Left cardiac atrium (tissue), 4 donors: ENCODE measurements at regions not wholly inside any gene's neighbourhood (a gene's known extent, or its start where the extent isn't known, plus 50 kb on each side); places are given as distances from the start of the nearest gene placed in this dataset.

Experiments
- ATAC-seq, 2 donors: fragments of 200-7000 bp; cut with Tn5 transposase; one replicate each; pipeline ENCODE4 v1.9.1; 2020; ENCODE audit warnings: mild to moderate bottlenecking in 2 of 2, moderate library complexity in 2 of 2
- DNase-seq: peaks from one replicate; pipeline ENCODE4 v3.0.0-alpha.2; 2020
- intact Hi-C, 2 donors: fragments of 100-400 bp; cut with DNase I; formaldehyde crosslinking; loops; one replicate each; pipeline versions ENCODE4 v1.14.1 to v1.15.1; 2022 to 2023
- donor health status: DM: no; HTN: yes; CAD: no.
- donor health status: DM: no; HTN: yes; CAD: no; lungs with severe emphysema.
- donor health status: DM: yes; HTN: yes; CAD: no.
- donor health status: Dilated cardiomyopathy.

- intact Hi-C loops, result loop anchor here in 1 of 2 donors (5.0 kb wide), 1 partner anchor 182 kb away; the partner anchor contains the start of gene SPRED1
- no peak for DNase-seq
- ATAC-seq, result no peak
These were observed 136.3 kb downstream of the TMCO5A start for GRCh38 chr15:38070778-38071177.

- ATAC-seq, result no peak
- DNase-seq, result no peak
- intact Hi-C loops, result loop anchor here in 1 of 2 donors (5.0 kb wide), 1 partner anchor 181 kb away; the partner anchor contains the start of gene SPRED1
These were observed 137.0 kb downstream of the TMCO5A start for GRCh38 chr15:38071211-38071972.

- DNase-seq (no peak), ATAC-seq (no peak)
- intact Hi-C loops, result loop anchor here in 1 of 2 donors (5.0 kb wide), 1 partner anchor 180 kb away; the partner anchor contains the start of gene SPRED1
These were observed 137.5 kb downstream of the TMCO5A start for GRCh38 chr15:38072007-38072347.

- peak; percentile 88 to 94 for ATAC-seq
- intact Hi-C loops, result loop anchor here in 1 of 2 donors (5.0 kb wide), 1 partner anchor 180 kb away; the partner anchor contains the start of gene SPRED1
- DNase-seq, result peak; percentile 75
These were observed 138.1 kb downstream of the TMCO5A start for GRCh38 chr15:38072348-38073177.

- intact Hi-C loops, result loop anchor here in 1 of 2 donors (5.0 kb wide), 1 partner anchor 179 kb away; the partner anchor contains the start of gene SPRED1
- ATAC-seq (peak; percentile 47 to 54), DNase-seq (no peak)
These were observed 138.9 kb downstream of the TMCO5A start for GRCh38 chr15:38073178-38073946.

GRCh38 chr15:38074029-38074428 lies 139.6 kb downstream of the TMCO5A start:
- intact Hi-C loops, result loop anchor here in 1 of 2 donors (5.0 kb wide), 1 partner anchor 178 kb away; the partner anchor contains the start of gene SPRED1
- DNase-seq (no peak), ATAC-seq (no peak)

- ATAC-seq (no peak), DNase-seq (no peak)
- intact Hi-C loops, result no loop called here
These were observed 141.0 kb downstream of the TMCO5A start for GRCh38 chr15:38075466-38075865.

GRCh38 chr15:38076786-38077185 lies 142.3 kb downstream of the TMCO5A start:
- intact Hi-C loops, result no loop called here
- ATAC-seq (no peak), DNase-seq (no peak)

GRCh38 chr15:38079236-38079635 lies 144.8 kb downstream of the TMCO5A start:
- no peak for ATAC-seq
- intact Hi-C loops, result no loop called here
- no peak for DNase-seq

- DNase-seq (no peak), ATAC-seq (no peak)
- intact Hi-C loops, result no loop called here
These were observed 146.3 kb downstream of the TMCO5A start for GRCh38 chr15:38080651-38081275.

- intact Hi-C loops, result no loop called here
- ATAC-seq (peak in 1 of 2 donors; percentile 73), DNase-seq (no peak)
These were observed 149.8 kb downstream of the TMCO5A start for GRCh38 chr15:38084289-38084688.

- intact Hi-C loops, result no loop called here
- ATAC-seq (peak; percentile 55 to 73), DNase-seq (no peak)
These were observed 150.7 kb downstream of the TMCO5A start for GRCh38 chr15:38085114-38085513.

- ATAC-seq, result peak in 1 of 2 donors; percentile 53
- intact Hi-C loops, result no loop called here
- DNase-seq, result no peak
These were observed 151.6 kb downstream of the TMCO5A start for GRCh38 chr15:38085931-38086568.

GRCh38 chr15:38086611-38087010 lies 152.2 kb downstream of the TMCO5A start:
- no peak for DNase-seq
- no peak for ATAC-seq
- intact Hi-C loops, result no loop called here

GRCh38 chr15:38088971-38089370 lies 154.5 kb downstream of the TMCO5A start:
- DNase-seq, result no peak
- intact Hi-C loops, result no loop called here
- ATAC-seq, result no peak

GRCh38 chr15:38090223-38090622 lies 155.8 kb downstream of the TMCO5A start:
- intact Hi-C loops, result no loop called here
- DNase-seq (no peak), ATAC-seq (peak in 1 of 2 donors; percentile 25)

GRCh38 chr15:38090678-38091077 lies 156.2 kb downstream of the TMCO5A start:
- ATAC-seq (no peak), DNase-seq (no peak)
- intact Hi-C loops, result no loop called here

GRCh38 chr15:38091078-38091645 lies 156.7 kb downstream of the TMCO5A start:
- DNase-seq, result no peak
- intact Hi-C loops, result no loop called here

More at GRCh38 chr15:38091078-38091645, 156.7 kb downstream of the TMCO5A start:
- ATAC-seq, result no peak
